LNCaP clone FGC (cell line): ENCODE measurements at regions not wholly inside any gene's neighbourhood (a gene's known extent, or its start where the extent isn't known, plus 50 kb on each side); places are given as distances from the start of the nearest gene placed in this dataset.
"Not testable (repeated sequence)": the region's sequence is repeated elsewhere in the genome, so short reads cannot be mapped to it uniquely, and the experiment has no call there.

Source experiments
- DNase-seq: peaks from one replicate; pipeline ENCODE4 v3.0.0-alpha.2; 2011; ENCODE audit warnings: low read depth
- H3K4me3 ChIP-seq: 2 replicates; pipeline ENCODE4 v1.5.1; 2011; ENCODE audit warnings: mild to moderate bottlenecking, low read depth, low read length, control low read depth
- TF ChIP-seq, protein P1 (sequence below): IDR thresholded peaks from 2 replicates; pipeline ENCODE4 v1.5.1; 2012; ENCODE audit warnings: mild to moderate bottlenecking; ENCODE audit not compliant: control insufficient read depth, insufficient read depth; ENCODE audit errors: extremely low read depth

DNA sequence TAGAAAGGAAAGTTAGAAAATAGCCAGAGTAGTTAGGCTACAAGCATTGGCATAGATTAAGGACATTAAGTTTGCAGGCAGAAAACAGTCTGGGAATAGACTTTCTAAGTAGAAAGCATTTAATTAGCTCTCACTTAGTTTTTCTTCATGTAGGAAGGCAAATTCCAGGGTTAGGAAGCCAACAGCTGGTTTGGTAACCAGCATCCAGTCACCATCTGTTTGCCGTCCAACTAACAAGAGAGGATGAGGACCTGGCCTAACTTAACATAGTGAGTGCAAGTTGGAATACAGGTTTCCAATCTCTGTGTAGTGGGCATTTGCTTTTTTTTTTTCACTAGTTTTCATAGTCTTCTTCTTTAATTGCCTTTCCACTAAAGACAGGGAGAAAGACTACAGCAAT is 121.7 kb upstream of the NR3C1 start:
- TF ChIP-seq, protein P1, sequence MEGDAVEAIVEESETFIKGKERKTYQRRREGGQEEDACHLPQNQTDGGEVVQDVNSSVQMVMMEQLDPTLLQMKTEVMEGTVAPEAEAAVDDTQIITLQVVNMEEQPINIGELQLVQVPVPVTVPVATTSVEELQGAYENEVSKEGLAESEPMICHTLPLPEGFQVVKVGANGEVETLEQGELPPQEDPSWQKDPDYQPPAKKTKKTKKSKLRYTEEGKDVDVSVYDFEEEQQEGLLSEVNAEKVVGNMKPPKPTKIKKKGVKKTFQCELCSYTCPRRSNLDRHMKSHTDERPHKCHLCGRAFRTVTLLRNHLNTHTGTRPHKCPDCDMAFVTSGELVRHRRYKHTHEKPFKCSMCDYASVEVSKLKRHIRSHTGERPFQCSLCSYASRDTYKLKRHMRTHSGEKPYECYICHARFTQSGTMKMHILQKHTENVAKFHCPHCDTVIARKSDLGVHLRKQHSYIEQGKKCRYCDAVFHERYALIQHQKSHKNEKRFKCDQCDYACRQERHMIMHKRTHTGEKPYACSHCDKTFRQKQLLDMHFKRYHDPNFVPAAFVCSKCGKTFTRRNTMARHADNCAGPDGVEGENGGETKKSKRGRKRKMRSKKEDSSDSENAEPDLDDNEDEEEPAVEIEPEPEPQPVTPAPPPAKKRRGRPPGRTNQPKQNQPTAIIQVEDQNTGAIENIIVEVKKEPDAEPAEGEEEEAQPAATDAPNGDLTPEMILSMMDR: no peak
- no peak overlapping the region for H3K4me3 ChIP-seq
- DNase-seq: no peak

DNA sequence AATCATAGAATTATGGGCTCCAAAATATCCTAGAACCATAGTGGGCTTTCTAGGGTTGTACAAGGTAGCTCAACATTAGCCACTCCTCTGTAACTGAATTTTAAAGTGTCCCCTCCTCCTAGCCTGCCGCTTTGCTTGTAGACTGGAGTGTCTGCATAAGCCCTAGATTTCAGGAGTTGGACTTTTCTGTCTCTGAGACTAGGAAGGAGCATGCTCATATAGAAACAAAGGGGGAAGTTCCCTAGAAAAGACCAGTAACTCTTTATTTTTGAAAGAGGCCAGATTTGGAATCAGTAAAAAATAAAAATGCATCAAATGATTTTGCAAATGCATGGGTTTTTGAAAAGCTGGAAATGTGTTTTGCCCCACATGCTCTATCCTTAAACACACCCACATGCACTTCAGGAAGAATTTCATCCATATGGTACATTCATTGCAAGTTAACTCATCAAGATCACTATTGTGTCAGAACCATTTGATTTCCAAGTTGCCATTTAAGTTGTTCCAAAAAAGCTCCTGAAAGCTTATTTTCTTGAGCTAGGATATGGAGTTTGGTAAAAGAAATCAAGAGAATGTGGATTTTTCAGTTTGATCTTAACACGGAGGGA is 121.0 kb upstream of the NR3C1 start:
- H3K4me3 ChIP-seq: no peak overlapping the region
- TF ChIP-seq, protein P1: no peak
- DNase-seq: no peak

DNA sequence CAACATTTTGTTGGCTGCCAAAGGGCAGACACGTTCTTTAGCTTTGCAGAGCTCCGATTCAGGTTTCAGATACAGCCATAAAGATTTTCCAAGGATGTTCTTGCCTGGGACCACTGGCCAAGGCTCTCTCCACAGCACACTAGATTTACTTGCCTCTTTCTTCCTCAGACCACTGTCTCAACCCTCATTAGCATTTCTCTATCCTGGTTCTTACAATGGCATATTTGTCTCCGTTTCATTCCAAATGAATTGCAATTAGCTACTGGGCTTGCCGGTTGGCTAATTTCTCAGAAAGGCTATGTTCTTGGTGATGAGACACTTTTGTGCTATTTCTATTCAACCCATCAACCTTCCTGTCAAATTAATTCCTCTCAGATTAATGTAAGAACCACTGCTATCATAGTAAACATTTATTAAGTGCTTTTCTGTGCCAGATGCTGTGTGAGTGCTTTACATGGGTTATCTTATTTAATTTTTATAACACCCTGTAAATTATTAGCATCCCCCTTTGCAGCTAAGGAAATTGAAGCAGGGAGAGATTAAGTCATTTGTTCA is 118.4 kb upstream of the NR3C1 start:
- TF ChIP-seq, protein P1: no peak
- no peak overlapping the region for H3K4me3 ChIP-seq
- no peak for DNase-seq

DNA sequence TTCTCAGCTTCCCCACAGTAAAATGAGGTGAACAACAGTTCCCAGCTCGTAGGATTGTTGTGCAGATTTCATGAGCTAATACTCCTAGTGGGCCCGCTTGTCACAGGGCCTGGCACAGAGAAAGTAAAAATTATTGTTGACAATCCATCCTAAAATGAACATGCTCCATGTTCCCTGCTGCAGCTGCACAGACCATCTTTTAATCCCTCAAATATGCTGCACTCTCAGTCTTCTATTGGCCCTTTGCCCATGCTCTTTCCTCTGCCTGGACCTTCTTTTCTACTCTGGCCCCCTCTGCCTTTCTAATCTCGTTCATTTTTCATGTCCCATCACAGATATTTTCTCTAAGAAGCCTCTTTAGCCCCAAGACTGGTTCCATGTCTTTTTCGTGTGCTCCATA is 117.7 kb upstream of the NR3C1 start:
- TF ChIP-seq, protein P1: no peak
- no peak overlapping the region for H3K4me3 ChIP-seq
- DNase-seq: no peak

DNA sequence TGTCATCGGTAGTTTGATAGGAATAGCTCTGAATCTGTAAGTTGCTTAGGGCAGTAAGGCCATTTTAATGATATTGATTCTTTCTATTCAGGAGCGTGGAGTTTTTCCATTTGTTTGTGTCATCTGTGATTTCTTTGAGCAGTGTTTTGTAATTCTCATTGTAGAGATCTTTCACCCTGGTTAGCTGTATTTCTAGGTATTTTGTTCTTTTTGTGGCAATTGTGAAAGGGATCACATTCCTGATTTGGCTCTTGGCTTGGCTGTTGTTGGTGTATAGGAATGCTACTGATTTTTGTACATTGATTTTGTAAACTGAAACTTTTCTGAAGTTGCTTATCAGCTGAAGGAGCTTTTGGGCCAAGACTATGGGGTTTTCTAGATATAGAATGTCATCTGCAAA is 115.7 kb upstream of the NR3C1 start:
- H3K4me3 ChIP-seq, DNase-seq: not testable (repeated sequence)

DNA sequence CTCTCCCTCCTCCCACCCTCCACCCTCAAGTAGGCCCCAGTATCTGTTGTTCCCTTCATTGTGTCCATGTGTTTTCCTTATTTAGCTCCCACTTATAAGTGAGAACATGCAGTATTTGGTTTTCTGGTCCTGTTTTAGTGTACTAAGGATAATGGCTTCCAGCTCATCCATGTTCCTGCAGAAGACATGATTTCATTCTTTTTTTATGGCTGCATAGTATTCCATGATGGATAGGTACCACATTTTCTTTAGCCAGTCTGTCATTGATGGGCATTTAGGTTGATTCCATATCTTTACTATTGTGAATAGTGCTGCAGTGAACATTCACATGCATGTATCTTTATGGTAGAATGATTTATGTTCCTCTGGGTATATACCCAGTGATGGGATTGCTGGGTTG is 114.3 kb upstream of the NR3C1 start:
- DNase-seq, H3K4me3 ChIP-seq: not testable (repeated sequence)

DNA sequence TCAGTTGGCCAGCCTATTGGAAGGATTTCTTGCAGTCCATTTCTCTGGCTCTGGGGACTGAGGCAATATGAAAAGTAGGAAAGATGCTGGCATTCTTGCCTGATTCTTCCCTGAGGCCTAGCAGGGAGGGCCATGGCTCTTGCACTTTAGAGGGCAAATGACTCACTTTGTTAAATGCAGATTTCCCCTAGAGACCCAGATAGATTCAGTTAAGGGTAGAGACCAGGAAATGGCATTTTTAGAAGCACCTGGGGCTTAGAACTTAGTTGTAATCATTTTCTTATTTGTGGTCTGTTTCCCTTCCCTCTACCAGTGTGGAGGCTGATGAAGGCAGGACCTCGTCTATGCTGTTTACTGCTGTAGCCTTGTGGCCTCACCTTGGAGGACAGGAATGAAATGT is 112.8 kb upstream of the NR3C1 start:
- DNase-seq: no peak
- TF ChIP-seq, protein P1: no peak
- no peak overlapping the region for H3K4me3 ChIP-seq

DNA sequence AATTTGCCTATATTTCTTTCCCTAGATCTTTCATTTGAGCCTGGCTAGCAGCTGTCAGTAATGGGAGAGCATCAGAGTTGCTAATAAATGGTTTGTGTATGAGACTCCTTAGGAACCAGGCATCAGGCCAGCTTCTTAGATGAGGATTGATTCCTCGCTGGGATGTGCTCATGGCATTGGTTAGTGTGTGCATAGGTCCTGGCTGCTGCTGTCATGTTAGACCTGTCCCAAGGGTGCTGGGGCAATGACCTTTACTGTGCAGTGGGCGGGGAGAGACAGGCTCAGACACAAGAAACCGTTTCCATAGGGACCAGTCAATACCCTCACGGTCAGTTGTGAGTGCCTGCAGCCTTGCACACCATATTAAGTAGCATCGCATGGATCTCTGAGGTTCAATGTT is 112.3 kb upstream of the NR3C1 start:
- TF ChIP-seq, protein P1: no peak
- no peak overlapping the region for H3K4me3 ChIP-seq
- no peak for DNase-seq
